Left lobe of liver (tissue), 2 donors: ENCODE measurements at regions not wholly inside any gene's neighbourhood (a gene's known extent, or its start where the extent isn't known, plus 50 kb on each side); places are given as distances from the start of the nearest gene placed in this dataset.
A peak's percentile ranks its signal among the peaks of the same experiment; 100 is the strongest.
"Not testable (repeated sequence)": the region's sequence is repeated elsewhere in the genome, so short reads cannot be mapped to it uniquely, and the experiment has no call there.

Experiments
- ATAC-seq: fragments of 200-7000 bp; cut with Tn5 transposase; one replicate; pipeline ENCODE4 v1.9.1; 2020; ENCODE audit warnings: mild to moderate bottlenecking, moderate library complexity
- DNase-seq: peaks from one replicate; pipeline ENCODE4 v3.0.0-alpha.2; 2020; ENCODE audit warnings: low spot score
- donor health status: DM: no; HTN: no; CAD: no; lungs with moderate emphysema.
- donor health status: DM: no; HTN: yes; CAD: no.

DNA sequence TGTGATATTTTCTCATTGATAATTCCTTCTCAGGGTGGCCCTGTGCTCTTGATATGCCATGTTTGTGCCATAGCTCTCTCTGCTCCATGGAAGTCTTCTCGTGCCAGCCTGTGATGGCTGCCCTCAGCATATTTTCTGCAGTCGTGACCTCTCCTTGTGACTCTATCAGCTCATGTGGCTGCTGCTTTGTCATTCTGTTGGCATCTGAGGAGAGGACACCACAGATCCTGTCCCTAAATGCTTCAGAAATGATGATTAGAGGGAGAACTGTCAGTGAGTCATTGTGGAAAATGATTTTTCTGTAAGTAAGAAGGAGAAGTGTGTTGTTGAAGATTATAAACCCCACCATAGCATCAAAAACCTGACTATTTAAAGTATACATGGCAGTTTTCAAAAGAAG is 286.0 kb downstream of the ADGRL2 start:
- no peak for ATAC-seq
- no peak for DNase-seq

DNA sequence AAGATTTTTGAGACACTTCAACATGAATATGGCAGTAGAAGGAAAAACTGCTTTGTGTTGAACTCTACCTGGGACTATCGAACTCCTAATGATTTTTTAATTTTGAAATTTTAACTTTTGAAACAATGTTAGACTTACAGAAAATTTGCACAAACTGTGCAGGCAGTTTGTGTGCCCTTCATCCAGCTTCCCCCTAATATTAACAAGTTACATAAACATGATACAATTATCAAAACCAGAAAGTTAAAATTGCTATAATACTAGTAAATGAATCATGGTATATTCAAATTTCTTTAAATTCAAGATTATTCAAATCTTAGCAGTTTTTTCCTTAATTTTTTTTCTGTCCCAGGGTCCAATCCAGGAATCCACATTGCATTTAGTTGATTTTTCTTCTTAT is 278.9 kb downstream of the ADGRL2 start:
- ATAC-seq, result no peak
- no peak for DNase-seq

GRCh38 chr1:82073659-82074058 is 272.9 kb downstream of the ADGRL2 start:
- no peak for DNase-seq
- ATAC-seq, result no peak

DNA sequence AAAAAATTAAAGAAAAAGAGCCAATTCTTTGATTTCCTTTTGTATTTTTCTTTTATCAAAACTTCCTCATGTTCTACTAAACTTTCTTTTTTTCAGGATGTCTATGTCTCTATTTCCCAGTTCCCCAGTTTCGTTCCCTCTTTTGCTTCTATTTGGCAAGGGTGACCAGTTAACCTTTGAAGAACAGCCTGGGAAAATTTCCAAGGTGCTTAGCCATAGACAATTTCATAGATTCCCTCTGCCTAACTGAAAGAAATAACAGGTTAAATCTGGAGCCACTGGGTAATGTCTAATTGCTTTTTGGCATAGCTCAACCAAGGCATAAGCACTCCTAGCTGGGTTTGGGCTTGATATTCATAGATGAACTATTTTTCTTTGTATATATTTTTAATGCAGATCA is 272.3 kb downstream of the ADGRL2 start:
- DNase-seq (no peak), ATAC-seq (no peak)

- peak; percentile 36 for ATAC-seq
- no peak for DNase-seq
These were observed 265.2 kb downstream of the ADGRL2 start for GRCh38 chr1:82065916-82066315.

GRCh38 chr1:82064691-82065090 is 264.0 kb downstream of the ADGRL2 start:
- DNase-seq (no peak), ATAC-seq (no peak)

- ATAC-seq (no peak), DNase-seq (no peak)
These were observed 261.5 kb downstream of the ADGRL2 start for GRCh38 chr1:82062206-82062605.

DNA sequence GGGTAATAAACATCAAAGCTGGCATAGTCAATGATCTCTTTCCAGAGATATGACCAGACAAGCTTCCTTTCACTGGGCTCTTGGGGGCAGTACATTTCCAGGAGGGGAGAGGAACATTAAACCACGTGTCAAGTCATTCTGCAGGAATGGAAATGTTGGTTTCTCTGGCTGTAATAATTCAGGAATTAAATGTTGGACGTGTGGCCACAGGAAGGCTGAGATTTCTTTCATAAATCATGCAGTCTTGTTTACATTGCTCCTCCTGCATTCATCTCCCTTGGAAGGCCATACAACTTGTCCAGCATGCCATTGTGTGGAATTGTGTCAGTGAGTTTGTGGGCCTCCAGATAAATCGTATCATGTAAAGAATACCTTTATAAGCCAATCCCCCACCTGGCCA is 259.2 kb downstream of the ADGRL2 start:
- ATAC-seq, result no peak
- no peak for DNase-seq

DNA sequence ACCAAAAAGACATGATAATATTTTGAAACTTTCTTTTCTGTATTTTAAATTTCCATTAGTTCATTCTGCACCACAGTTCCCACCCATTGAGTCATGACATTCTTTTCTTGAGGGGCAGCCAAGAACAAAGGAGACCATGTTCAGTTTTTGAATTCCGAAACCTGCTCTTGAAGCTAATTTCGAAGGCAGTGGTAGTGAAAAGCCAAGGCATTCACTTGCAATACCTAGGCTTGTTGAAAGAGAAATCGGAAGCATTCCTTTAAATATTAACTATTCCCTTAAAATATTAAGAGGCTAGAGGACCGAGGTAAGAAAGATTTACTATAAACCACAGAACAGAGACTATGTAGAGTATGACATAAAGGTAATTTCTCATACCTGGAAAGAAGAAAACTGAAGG is 256.3 kb downstream of the ADGRL2 start:
- no peak for DNase-seq
- ATAC-seq, result no peak

DNA sequence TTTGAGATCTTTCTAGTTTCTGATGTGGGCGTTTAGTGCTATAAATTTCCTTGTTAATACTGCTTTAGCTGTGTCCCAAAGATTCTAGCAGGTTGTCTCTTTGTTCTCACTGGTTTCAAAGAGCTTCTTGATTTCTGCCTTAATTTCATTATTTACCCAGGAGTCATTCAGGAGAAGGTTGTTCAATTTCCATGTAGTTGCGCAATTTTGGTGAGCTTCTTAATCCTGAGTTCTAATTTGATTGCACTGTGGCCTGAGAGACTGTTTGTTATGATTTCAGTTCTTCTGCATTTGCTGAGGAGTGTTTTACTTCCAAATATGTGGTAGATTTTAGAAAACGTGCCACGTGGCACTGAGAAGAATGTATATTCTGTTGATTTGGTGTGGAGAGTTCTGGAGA is 254.6 kb downstream of the ADGRL2 start:
- not testable (repeated sequence) for ATAC-seq, DNase-seq

DNA sequence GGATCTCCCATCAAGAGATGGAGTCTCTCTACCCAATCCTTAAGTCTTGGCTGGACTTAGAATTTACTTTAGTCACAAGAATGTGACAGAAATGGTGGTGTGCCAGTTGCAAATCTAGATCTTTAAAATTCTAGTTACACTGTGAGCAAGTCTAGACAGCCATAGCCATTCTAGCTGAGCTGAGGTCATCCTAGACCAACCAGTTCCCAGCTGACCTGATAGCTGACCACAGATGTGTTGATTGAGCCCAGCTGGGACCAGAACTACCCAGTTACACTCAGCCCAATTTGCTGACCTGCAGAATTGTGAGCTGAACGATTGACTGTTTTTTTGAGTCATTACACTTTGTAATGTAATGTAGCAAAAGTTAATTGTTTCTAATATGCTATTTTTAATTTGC is 251.8 kb downstream of the ADGRL2 start:
- no peak for DNase-seq
- ATAC-seq, result no peak

DNA sequence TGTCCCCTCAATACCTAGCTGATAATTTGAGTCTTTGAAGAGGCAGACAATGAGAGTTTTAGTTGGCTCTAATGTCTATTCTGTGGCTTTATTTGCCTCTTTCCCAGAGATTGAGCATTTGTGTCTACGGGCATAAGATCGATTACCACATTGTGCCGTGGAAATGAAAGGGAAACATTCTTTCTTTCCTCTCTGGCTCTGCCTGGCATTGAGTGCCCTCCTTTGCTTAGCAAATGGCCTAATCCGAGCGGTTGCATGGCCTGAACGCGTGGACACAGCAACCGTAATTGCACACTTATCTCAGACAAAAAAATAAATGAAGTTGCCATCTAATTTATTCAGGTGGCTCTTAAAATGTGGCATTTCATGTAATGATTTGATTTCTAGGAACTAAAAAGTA is 247.9 kb downstream of the ADGRL2 start:
- ATAC-seq (no peak), DNase-seq (no peak)

GRCh38 chr1:82045221-82045620 is 244.5 kb downstream of the ADGRL2 start:
- ATAC-seq (no peak), DNase-seq (no peak)

GRCh38 chr1:82044536-82044935 is 243.8 kb downstream of the ADGRL2 start:
- DNase-seq (no peak), ATAC-seq (no peak)

DNA sequence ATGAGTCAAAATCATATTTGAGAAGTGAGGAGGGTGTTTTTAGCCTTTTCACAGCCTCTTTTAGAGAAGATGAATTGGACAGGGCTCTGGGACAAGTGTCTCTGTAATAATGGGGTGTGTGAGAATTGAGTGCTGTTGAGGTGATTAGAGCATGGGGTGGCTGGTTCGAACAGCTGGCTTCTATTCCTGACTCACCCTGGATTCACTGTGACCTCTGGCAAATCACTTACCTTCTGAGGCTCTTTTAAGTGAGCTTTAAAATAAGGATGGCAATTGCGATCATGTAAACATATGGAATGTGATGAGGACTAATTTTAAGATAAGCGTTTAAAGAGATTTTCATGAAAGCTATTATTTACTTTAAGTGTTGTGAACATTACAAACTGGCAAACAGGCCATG is 243.4 kb downstream of the ADGRL2 start:
- DNase-seq (no peak), ATAC-seq (no peak)

DNA sequence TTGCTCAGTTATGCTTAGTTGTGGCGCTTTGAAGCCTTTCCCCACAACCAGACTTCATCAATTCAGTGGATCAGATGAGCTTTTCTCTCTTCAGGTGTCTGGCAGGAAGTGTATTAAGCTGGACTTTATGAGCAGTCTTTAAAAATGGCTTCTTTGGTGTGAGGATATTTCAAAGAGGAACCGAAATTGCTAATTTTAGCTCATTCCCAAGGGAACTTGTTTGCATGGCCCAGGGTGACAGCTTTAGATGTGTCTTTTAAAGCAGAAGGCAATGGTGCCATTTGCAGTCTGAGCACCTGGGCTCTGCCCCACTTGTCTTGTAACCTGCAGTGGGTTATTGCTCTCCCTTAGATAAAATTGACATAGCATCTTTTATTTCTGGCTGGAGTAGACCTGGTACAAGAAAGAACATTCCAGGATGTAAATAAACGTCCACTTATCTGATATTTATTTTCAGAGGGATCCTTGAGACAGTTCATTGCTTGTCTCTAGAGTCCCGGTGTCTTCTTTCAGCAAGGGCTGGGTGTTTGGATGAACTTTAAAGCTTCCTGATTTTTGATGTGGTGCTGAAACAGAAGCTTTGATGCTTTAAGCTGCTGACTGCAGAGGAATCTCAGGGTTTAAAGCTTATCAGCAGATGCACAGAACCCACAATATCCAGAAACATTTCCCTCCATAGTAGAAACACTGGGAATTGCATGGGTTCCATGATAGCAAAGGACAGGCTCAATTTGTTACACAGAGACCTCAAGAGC is 241.7 kb downstream of the ADGRL2 start:
- DNase-seq, result no peak
- ATAC-seq, result no peak
